ENCODE measurements at regions not wholly inside any gene's neighbourhood (a gene's known extent, or its start where the extent isn't known, plus 50 kb on each side); places are given as distances from the start of the nearest gene placed in this dataset.
"Not testable (repeated sequence)": the region's sequence is repeated elsewhere in the genome, so short reads cannot be mapped to it uniquely, and the experiment has no call there.

DNA sequence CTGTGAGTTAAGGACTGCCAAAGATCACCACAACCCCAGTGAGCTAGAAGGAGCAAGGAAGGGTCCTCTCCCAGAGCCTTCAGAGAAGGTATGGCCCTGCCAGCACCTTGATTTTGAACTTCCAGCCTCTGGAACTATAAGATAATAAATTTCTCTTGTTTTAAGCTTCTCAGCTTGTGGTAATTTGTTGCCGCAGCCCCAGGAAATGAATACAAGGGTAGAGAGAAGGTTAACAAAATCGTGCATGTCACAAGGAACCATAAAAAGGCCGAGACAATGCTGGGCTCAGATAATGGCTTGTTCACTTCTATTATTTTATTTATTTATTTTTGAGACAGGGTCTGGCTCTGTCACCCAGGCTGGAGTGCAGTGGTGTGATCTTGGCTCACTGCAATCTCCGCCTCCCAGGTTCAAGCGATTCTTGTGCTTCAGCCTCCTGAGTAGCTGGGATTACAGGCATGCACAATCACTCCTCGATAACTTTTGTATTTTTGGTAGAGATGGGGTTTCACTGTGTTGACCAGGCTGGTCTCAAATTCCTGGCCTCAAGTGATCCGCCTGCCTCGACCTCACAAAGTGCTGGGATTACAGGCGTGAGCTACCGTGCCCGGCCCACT lies 71.5 kb downstream of the WSB1 start:
- not testable (repeated sequence) for H2AFZ ChIP-seq (ENCODE audit: low read length, unreplicated experiment)

DNA sequence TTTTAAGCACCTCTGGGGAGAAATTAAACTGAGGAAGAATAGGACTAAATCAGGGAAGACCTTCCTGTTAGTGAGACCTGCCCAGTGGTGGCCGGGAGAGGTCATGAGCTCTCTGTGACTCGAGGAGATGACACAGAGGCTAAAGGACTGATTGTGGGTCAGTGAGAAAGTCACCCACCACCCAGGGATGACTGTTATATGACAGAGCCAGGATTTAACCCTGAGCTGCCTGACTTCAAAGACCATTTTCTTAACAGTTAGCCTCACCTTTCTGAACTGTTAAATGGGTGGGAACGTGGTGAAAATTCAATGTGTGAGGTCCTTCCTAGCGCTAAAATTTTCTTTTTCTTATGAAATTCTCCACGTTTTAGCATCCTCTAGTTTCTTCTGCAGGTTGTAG lies 72.5 kb downstream of the WSB1 start:
- Histone ChIP-seq H3K4me1 (ENCODE audit: control insufficient read depth, insufficient read depth, low read length, unreplicated experiment) (peaks cover 7% of the 10 kb centered on the region), H2AFZ (ENCODE audit: low read length, unreplicated experiment) (no peak overlapping the region), H3K79me2 (ENCODE audit: control insufficient read depth, insufficient read depth, low read length, unreplicated experiment) (no peaks in the 10 kb centered on the region), H3K36me3 (ENCODE audit: insufficient read depth, low read length) (no peaks in the 10 kb centered on the region), H3K27me3 (ENCODE audit: insufficient read depth, low read length) (no peaks in the 10 kb centered on the region), H3K27ac (ENCODE audit: low read depth, low read length) (no peak overlapping the region), H3K4me3 (ENCODE audit: low read depth, low read length) (no peak overlapping the region)

More for the DNA sequence above, 71.5 kb downstream of the WSB1 start:
- not testable (repeated sequence) for H3K4me1 ChIP-seq (ENCODE audit: control insufficient read depth, insufficient read depth, low read length, unreplicated experiment); H3K36me3 ChIP-seq (ENCODE audit: insufficient read depth, low read length); H3K27me3 ChIP-seq (ENCODE audit: insufficient read depth, low read length); H3K27ac ChIP-seq (ENCODE audit: low read depth, low read length); H3K79me2 ChIP-seq (ENCODE audit: control insufficient read depth, insufficient read depth, low read length, unreplicated experiment); H3K4me3 ChIP-seq (ENCODE audit: low read depth, low read length)

DNA sequence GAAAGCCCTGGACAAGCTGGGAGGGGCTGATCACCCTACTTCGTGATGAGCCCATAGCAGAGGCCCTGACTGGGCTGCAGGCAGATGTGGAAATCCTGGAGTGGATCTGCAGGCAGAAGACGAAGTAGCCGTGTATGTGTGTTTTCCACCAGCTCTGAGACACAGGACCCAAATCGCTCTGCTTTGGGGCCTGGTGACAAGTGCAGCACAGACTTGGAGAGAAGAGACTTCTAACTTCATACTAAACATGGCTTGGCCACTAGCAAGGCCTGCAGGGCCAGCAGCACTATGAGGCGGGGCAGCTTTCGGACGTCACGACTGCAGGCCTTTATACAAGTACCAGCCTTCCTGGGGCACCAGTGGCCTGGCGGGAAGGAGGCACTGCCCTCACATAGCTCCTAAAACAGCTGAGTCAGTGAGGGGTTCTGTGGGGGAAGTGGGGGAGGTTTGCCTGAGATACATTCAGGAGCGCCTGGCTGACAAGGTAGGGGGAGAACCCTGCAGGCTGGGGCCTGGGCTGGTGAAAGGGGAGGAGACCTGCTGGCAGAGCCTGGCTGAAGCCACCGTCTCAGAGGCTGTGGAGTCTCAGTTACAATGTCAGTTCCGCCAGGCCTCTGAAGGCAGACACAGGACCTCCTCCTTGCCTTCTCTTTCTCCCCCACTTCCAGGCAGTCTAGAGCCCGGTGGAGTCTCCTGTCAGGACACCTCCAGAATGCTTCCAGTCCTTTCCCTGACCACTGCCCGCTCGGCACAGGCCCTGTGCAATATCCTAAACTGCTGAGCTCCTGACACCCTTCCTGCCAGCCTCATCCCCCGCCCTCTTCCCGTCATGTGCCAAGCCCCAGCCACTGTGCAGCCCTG lies 73.4 kb downstream of the WSB1 start:
- Histone ChIP-seq H3K27ac (ENCODE audit: low read depth, low read length) (no peak overlapping the region), H3K27me3 (ENCODE audit: insufficient read depth, low read length) (no peaks in the 10 kb centered on the region), H2AFZ (ENCODE audit: low read length, unreplicated experiment) (no peak overlapping the region), H3K4me3 (ENCODE audit: low read depth, low read length) (no peak overlapping the region), H3K4me1 (ENCODE audit: control insufficient read depth, insufficient read depth, low read length, unreplicated experiment) (peaks cover 7% of the 10 kb centered on the region), H3K79me2 (ENCODE audit: control insufficient read depth, insufficient read depth, low read length, unreplicated experiment) (no peaks in the 10 kb centered on the region), H3K36me3 (ENCODE audit: insufficient read depth, low read length) (no peaks in the 10 kb centered on the region)

DNA sequence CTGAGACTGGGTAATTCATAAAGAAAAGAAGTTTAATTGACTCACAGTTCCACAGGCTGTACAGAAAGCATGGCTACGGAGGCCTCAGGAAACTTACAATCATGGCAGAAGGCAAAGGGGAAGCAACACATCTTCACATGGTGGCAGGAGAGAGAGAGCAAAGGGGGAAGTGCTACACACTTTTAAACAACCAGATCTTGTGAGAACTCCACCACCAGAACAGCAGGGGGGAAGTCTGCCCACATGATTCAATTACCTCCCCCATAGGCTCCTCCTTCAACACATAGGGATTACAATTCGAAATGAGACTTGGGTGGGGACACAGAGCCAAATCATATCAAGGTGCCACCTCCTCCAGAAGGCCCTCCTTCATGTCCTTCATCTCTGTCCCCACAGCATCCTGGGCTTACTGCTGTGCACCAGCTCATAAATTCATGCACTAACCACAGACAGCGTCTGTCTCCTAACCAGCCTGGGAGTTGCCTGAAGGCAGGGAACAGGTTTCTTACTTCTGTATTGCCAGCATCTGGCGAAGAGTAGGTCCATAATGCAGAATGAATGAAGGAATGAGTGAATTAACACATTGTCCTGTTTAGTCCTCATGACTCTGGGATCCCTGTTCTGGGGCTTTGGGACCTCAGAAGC lies 74.4 kb downstream of the WSB1 start:
- Histone ChIP-seq H3K27me3 (ENCODE audit: insufficient read depth, low read length) (no peaks in the 10 kb centered on the region), H3K27ac (ENCODE audit: low read depth, low read length) (no peak overlapping the region), H3K4me1 (ENCODE audit: control insufficient read depth, insufficient read depth, low read length, unreplicated experiment) (peaks cover 7% of the 10 kb centered on the region), H3K79me2 (ENCODE audit: control insufficient read depth, insufficient read depth, low read length, unreplicated experiment) (no peaks in the 10 kb centered on the region), H2AFZ (ENCODE audit: low read length, unreplicated experiment) (no peak overlapping the region), H3K36me3 (ENCODE audit: insufficient read depth, low read length) (no peaks in the 10 kb centered on the region), H3K4me3 (ENCODE audit: low read depth, low read length) (no peak overlapping the region)

DNA sequence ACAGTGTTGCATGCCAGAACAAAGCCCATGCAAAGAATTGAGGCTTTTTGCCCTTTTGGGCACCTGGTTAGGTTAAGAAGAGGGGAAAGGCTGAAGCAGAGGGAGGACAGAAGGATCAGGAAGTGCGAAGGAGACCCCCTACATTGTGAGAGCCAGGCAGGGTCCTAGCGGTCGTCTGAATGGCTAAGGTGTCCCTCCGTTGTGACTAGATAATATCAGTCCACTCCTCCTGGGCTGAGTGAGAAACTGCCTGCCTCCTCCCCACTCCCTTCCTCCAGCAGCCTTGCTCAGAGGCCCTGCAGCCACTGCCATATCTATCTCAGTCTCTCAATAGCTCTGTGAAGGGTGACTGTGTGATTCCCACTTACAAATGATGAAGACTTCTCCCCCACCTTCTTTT lies 75.1 kb downstream of the WSB1 start:
- Histone ChIP-seq H3K79me2 (ENCODE audit: control insufficient read depth, insufficient read depth, low read length, unreplicated experiment) (no peaks in the 10 kb centered on the region), H3K4me3 (ENCODE audit: low read depth, low read length) (no peak overlapping the region), H3K4me1 (ENCODE audit: control insufficient read depth, insufficient read depth, low read length, unreplicated experiment) (peaks cover 4% of the 10 kb centered on the region), H3K36me3 (ENCODE audit: insufficient read depth, low read length) (no peaks in the 10 kb centered on the region), H2AFZ (ENCODE audit: low read length, unreplicated experiment) (no peak overlapping the region), H3K27ac (ENCODE audit: low read depth, low read length) (no peak overlapping the region), H3K27me3 (ENCODE audit: insufficient read depth, low read length) (no peaks in the 10 kb centered on the region)

DNA sequence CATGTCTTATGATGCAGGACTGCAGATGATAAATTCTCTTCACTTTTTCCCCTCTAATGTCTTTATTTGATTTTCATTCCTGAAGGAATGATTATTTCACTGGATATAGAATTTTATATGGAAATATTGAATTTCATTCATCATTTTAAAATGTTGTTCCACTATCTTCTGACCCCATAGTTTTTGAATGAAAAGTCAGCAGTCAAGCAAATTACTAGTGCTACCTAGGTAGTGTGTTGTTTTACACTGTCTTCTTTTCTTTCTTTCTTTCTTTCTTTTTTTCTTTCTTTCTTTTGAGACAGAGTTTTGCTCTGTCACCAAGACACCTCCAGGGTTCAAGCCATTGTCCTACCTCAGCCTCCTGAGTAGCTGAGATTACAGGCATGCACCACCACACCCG lies 76.9 kb downstream of the WSB1 start:
- H3K4me1 ChIP-seq (ENCODE audit: control insufficient read depth, insufficient read depth, low read length, unreplicated experiment), result no peaks in the 10 kb centered on the region
- H3K27me3 ChIP-seq (ENCODE audit: insufficient read depth, low read length), result no peaks in the 10 kb centered on the region
- no peak overlapping the region for H2AFZ ChIP-seq (ENCODE audit: low read length, unreplicated experiment)
- no peaks in the 10 kb centered on the region for H3K36me3 ChIP-seq (ENCODE audit: insufficient read depth, low read length)
- no peak overlapping the region for H3K27ac ChIP-seq (ENCODE audit: low read depth, low read length)
- no peak overlapping the region for H3K4me3 ChIP-seq (ENCODE audit: low read depth, low read length)
- H3K79me2 ChIP-seq (ENCODE audit: control insufficient read depth, insufficient read depth, low read length, unreplicated experiment), result no peaks in the 10 kb centered on the region

DNA sequence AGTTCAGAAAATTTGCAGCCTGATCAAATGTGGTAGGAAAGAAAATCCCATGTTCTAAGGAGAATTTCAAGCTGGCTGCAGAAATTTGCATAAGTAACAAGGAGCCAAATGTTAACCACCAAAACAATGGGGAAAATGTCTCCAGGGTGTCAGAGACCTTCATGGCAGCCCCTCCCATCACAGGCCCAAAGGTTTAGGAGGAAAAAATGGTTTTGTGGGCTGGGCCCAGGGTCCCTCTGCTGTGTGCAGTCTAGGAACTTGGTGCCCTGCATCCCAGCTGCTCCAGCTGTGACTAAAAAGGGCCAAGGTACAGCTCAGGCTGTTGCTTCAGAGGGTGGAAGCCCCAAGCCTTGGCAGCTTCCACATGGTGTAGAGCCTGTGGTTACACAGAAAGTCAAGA lies 79.8 kb downstream of the WSB1 start:
- H3K79me2 ChIP-seq (ENCODE audit: control insufficient read depth, insufficient read depth, low read length, unreplicated experiment); H3K27me3 ChIP-seq (ENCODE audit: insufficient read depth, low read length); H2AFZ ChIP-seq (ENCODE audit: low read length, unreplicated experiment); H3K36me3 ChIP-seq (ENCODE audit: insufficient read depth, low read length); H3K4me3 ChIP-seq (ENCODE audit: low read depth, low read length); H3K27ac ChIP-seq (ENCODE audit: low read depth, low read length): not testable (repeated sequence)
- H3K4me1 ChIP-seq (ENCODE audit: control insufficient read depth, insufficient read depth, low read length, unreplicated experiment), result peaks cover 15% of the 10 kb centered on the region

DNA sequence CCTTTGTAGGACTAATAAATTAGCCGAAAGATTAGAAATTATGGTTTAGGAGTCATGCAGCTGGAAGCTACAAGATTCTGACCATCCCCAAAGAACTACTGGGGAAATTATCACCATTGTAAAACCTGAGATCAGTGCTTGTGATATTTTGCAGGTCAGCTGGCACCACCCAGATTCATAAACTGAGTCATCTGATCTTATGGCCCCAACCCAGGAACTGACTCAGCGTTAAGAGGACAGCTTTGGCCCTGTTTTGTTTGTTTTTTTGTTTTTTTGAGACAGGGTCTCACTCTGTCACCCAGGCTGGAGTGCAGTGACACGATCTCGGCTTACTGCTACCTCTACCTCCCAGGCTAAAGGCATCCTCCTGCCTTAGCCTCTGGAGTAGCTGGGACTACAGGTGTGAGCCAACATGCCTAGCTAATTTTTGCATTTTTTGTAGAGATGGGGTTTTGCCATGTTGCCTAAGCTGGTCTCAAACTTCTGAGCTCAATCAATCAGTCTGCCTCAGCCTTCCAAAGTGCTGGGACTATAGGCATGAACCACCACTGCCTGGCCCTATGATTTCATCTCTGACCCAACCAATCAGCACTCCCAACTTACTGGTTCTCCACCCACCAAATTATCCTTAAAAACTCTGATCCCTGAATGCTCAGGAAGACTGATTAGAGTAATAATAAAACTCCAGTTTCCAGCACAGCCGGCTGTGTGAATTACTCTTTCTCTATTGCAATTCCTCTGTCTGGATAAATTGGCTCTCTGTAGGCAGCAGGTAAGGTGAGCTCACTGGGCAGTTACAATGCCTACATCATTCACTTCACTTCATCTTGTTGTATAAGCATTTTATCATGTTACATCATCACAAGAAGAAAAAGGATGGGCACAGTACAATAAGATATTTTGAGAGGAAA lies 79.4 kb upstream of the KSR1 start:
- no peak overlapping the region for H2AFZ ChIP-seq (ENCODE audit: low read length, unreplicated experiment)
- H3K4me3 ChIP-seq (ENCODE audit: low read depth, low read length), result peak overlapping the region; percentile 23; the same call in 1 of the 2 replicates
- H3K27ac ChIP-seq (ENCODE audit: low read depth, low read length), result peak overlapping the region; percentile 72
- H3K79me2 ChIP-seq (ENCODE audit: control insufficient read depth, insufficient read depth, low read length, unreplicated experiment), result no peaks in the 10 kb centered on the region
- H3K27me3 ChIP-seq (ENCODE audit: insufficient read depth, low read length), result no peaks in the 10 kb centered on the region
- H3K36me3 ChIP-seq (ENCODE audit: insufficient read depth, low read length), result no peaks in the 10 kb centered on the region
- H3K4me1 ChIP-seq (ENCODE audit: control insufficient read depth, insufficient read depth, low read length, unreplicated experiment), result peaks cover 36% of the 10 kb centered on the region

DNA sequence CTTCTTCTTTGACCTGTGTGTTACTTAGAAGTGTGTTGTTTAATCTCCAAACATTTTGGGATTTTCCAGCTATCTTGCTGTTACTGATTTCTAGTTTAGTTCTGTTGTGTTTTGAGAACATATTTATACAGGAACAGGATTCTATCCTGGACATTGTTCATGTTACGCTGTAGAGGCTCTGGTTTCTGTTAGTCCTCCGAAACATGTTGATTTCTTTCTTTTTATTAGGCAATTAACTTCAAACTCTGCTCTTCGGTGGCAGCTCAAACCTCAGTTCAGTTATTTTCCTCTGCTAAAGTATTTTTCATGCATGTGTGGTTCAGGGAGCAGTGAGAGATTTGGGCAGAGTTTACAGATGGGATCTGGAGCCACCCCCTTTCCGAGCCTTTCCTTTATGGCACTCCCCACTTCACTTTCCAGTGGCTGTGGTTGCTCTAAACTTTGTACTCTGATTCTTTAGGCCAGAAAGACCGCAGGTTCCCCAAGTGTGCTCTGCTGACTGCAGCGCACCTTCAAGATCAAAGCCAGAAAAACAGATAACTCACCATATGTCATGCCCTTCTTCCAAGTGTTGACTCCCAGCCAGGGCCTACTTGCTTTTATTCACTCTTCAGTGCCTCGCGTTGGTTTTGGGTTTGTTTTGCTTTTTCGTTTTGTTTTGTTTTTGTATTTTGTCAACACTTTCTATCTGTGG lies 77.6 kb upstream of the KSR1 start:
- no peaks in the 10 kb centered on the region for H3K27me3 ChIP-seq (ENCODE audit: insufficient read depth, low read length)
- H3K4me1 ChIP-seq (ENCODE audit: control insufficient read depth, insufficient read depth, low read length, unreplicated experiment), result peaks cover 38% of the 10 kb centered on the region
- H2AFZ ChIP-seq (ENCODE audit: low read length, unreplicated experiment), result no peak overlapping the region
- H3K36me3 ChIP-seq (ENCODE audit: insufficient read depth, low read length), result no peaks in the 10 kb centered on the region
- no peak overlapping the region for H3K27ac ChIP-seq (ENCODE audit: low read depth, low read length)
- H3K79me2 ChIP-seq (ENCODE audit: control insufficient read depth, insufficient read depth, low read length, unreplicated experiment), result no peaks in the 10 kb centered on the region
- no peak overlapping the region for H3K4me3 ChIP-seq (ENCODE audit: low read depth, low read length)

All from ACC112 (cell line).